Mesothelial cell of epicardium (in vitro differentiated cells): ENCODE measurements at regions not wholly inside any gene's neighbourhood (a gene's known extent, or its start where the extent isn't known, plus 50 kb on each side); places are given as distances from the start of the nearest gene placed in this dataset.

Experiments used
- DNase-seq, 2 experiments: peaks; one replicate each; pipeline ENCODE4 v3.0.0; 2021; ENCODE audit warnings: low spot score in 2 of 2; ENCODE audit not compliant: unreplicated experiment in 2 of 2
- H3K27ac Mint-ChIP-seq: 2 replicates; pipeline ENCODE4 v1.8.0; 2021; ENCODE audit warnings: mixed read lengths
- H3K27me3 Mint-ChIP-seq: 2 replicates; pipeline ENCODE4 v1.8.0; 2021; ENCODE audit warnings: low read depth, mixed read lengths
- H3K36me3 Mint-ChIP-seq: 2 replicates; pipeline ENCODE4 v1.8.0; 2021; ENCODE audit warnings: mixed read lengths
- H3K4me1 Mint-ChIP-seq: 2 replicates; pipeline ENCODE4 v1.8.0; 2021; ENCODE audit warnings: mixed read lengths
- H3K4me3 Mint-ChIP-seq: 2 replicates; pipeline ENCODE4 v1.8.0; 2021; ENCODE audit warnings: mild to moderate bottlenecking, moderate library complexity, mixed read lengths
- H3K9me3 Mint-ChIP-seq: 2 replicates; pipeline ENCODE4 v1.8.0; 2021; ENCODE audit warnings: mixed read lengths
- TF ChIP-seq, protein P1 (sequence below): fragments of 200-600 bp; sonication (generic); IDR thresholded peaks from one replicate; pipeline ENCODE4 v1.5.0; 2021; ENCODE audit warnings: antibody characterized with exemption; ENCODE audit not compliant: unreplicated experiment

DNA sequence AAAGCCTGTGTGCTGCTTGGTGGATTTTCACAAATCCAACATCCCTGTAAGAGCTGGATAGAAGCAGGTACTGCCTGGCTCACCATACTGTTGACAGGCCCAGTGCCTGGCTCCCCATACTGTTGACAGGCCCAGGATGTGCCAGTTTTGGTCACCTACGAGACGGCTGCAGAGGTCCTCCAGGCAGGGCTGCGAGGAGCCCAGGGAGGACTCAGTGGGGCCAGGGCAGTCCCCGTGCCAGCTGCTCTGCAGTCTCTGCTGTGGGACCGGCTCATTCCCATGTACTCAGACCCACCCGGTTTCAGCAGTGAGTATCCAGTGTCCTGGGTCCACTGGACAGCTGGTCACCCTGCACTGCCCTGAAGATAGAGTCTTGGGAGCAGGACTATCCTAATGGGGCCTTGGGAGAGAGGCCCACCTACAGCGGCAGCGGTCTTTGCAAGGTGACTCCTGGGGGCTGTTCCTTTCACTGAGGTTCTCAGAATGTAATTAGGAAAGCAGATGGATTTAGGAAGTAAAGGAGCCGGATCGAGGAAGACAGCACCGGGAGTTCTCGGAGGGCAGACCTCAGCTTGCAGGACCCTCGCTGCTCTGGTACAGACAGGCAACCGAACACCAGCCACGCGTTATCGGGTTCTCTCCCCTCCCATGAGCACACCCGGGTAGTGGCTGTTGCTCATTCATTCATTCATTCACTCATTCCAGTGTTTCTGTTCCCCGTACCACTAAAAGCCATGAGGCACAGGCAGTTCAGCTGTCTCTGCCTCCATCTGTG is 106.1 kb downstream of the CTTN start:
- H3K36me3 Mint-ChIP-seq = no peaks in the 10 kb centered on the region
- H3K27me3 Mint-ChIP-seq = no peaks in the 10 kb centered on the region
- no peaks in the 10 kb centered on the region for H3K9me3 Mint-ChIP-seq
- DNase-seq = no peak
- no peak overlapping the region for H3K27ac Mint-ChIP-seq
- peaks cover 5% of the 10 kb centered on the region for H3K4me1 Mint-ChIP-seq
- H3K4me3 Mint-ChIP-seq = no peak overlapping the region
- TF ChIP-seq, protein P1, sequence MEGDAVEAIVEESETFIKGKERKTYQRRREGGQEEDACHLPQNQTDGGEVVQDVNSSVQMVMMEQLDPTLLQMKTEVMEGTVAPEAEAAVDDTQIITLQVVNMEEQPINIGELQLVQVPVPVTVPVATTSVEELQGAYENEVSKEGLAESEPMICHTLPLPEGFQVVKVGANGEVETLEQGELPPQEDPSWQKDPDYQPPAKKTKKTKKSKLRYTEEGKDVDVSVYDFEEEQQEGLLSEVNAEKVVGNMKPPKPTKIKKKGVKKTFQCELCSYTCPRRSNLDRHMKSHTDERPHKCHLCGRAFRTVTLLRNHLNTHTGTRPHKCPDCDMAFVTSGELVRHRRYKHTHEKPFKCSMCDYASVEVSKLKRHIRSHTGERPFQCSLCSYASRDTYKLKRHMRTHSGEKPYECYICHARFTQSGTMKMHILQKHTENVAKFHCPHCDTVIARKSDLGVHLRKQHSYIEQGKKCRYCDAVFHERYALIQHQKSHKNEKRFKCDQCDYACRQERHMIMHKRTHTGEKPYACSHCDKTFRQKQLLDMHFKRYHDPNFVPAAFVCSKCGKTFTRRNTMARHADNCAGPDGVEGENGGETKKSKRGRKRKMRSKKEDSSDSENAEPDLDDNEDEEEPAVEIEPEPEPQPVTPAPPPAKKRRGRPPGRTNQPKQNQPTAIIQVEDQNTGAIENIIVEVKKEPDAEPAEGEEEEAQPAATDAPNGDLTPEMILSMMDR = no peak

DNA sequence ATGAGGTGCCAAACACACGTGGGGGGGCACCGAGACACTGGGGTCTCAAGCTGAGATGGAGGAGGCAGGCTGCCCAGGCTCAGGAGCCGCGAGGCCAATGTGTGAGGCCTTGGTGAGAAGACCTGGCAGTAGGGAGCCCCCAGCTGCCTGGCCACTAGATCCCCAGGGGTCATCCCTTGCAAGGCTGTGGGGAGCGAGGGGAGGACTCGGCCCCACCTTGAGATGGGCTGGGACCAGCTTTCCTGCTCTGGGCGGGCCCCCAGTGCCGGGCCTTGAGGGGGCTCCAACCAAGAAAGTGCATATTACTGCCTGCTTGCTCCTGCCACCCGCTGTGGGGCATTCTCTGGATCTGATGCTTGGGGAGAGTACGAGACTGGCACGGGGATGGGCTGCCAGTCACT is 107.0 kb downstream of the CTTN start:
- Mint-ChIP-seq H3K27me3 (no peaks in the 10 kb centered on the region), H3K4me1 (peaks cover 5% of the 10 kb centered on the region), H3K4me3 (no peak overlapping the region), H3K9me3 (no peaks in the 10 kb centered on the region), H3K27ac (no peak overlapping the region), H3K36me3 (no peaks in the 10 kb centered on the region)
- TF ChIP-seq, protein P1 = no peak
- DNase-seq = no peak

DNA sequence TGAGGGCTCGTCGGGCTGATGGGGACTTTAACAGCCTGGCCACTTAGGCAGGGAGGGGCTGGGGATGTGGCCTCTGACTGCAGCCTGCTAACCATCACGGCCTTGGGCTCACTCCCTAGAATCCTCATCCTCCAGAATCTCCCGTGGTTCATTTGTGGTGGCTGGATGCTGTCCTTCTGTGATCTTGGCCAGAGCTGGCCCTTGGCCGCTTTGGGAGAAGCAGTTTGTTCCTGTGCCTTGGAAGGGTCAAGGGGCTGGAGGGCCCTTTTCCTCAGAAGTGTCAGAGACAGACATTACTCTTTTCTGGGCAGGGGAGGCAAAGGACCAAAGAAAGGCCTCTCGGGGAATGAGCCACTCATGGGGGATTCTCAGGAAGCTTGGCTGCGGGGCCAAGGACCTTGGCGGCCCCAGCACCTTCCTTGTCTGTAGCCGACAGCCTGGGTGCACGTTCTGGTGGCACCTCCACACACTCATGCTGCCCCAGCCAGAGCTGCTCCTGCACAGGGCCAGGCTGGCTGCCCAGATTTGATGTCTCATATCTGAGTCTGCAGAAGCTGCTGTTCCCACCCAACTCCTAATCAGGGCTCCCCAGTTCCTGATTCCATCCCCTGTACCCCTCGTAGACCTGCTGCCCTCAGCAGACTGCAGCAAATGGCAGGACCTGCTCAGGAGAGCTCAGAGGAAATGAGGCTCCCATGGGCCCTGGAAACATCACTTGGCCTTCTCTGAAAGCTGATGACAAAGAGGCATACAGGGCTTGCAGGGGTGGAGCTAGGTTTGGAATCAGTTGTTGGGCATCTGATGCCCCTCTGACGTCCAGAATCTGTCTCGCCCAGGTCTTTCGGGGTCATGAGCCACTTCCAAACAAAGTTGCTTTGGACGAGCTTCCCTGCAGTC is 107.7 kb downstream of the CTTN start:
- Mint-ChIP-seq H3K36me3 (no peaks in the 10 kb centered on the region), H3K27ac (no peak overlapping the region), H3K4me3 (no peak overlapping the region), H3K4me1 (peaks cover 5% of the 10 kb centered on the region), H3K27me3 (peaks cover 5% of the 10 kb centered on the region), H3K9me3 (no peaks in the 10 kb centered on the region)
- TF ChIP-seq, protein P1 = no peak
- DNase-seq = no peak

DNA sequence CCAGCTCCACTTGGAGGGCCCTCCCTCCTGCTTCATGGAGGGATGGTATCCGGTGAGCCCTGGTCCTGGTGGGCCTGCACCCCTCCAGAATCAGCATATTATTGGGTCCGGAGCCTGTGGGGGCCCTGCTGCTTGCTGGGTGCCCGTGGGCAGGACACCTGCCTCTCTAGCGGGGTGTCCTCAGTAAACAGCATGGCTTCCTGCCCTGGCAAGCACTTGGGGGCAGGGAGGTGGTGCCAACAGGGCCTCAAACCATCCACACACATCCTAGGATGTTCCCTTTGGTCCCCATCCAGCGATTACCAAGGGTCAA is 108.3 kb downstream of the CTTN start:
- DNase-seq = no peak
- H3K27me3 Mint-ChIP-seq = peaks cover 5% of the 10 kb centered on the region
- H3K4me1 Mint-ChIP-seq = peaks cover 5% of the 10 kb centered on the region
- TF ChIP-seq, protein P1 = no peak
- H3K36me3 Mint-ChIP-seq = no peaks in the 10 kb centered on the region
- H3K4me3 Mint-ChIP-seq = no peak overlapping the region
- H3K27ac Mint-ChIP-seq = no peak overlapping the region
- H3K9me3 Mint-ChIP-seq = peaks cover 2% of the 10 kb centered on the region

DNA sequence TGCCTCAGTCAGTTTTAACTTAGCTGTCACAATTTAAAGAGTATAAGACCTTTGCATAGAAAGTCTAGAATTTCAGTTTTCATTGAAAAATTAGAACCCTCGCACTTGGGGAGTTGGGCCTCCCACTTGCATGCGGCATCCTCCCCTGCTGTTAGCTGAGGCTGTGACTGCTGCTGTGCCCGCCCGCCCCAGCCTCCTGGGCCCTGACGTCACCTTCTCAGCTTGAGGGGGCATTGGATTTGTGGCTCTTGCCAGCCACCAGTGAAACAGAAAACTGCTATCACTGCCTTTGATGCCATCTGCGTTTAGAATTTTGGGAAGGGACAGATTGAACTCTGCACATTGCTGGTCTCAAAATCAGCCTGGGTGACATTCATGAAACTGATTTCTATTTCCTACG is 108.7 kb downstream of the CTTN start:
- Mint-ChIP-seq H3K9me3 (peaks cover 6% of the 10 kb centered on the region), H3K4me3 (no peak overlapping the region), H3K27me3 (peaks cover 5% of the 10 kb centered on the region), H3K36me3 (no peaks in the 10 kb centered on the region), H3K27ac (no peak overlapping the region), H3K4me1 (peaks cover 5% of the 10 kb centered on the region)
- DNase-seq = no peak
- TF ChIP-seq, protein P1 = no peak
